Body of pancreas (tissue), 4 donors: ENCODE measurements at regions not wholly inside any gene's neighbourhood (a gene's known extent, or its start where the extent isn't known, plus 50 kb on each side); places are given as distances from the start of the nearest gene placed in this dataset.

Experiments
- POLR2A ChIP-seq, 3 donors: fragments of 450-650 bp; IDR thresholded peaks; one replicate each; pipeline ENCODE4 v1.6.1; 2016; ENCODE audit warnings: antibody characterized with exemption in 3 of 3, mild to moderate bottlenecking in 2 of 3
- TF ChIP-seq, protein P1 (sequence below), 7 experiments: fragments of 450-650 bp in 4 of 7; fragments of 200-600 bp in 3 of 7; sonication (generic) in 3 of 7; IDR thresholded peaks; one replicate each; pipeline ENCODE4 v1.5.1; 2016 to 2019; ENCODE audit warnings: antibody characterized with exemption in 7 of 7

DNA sequence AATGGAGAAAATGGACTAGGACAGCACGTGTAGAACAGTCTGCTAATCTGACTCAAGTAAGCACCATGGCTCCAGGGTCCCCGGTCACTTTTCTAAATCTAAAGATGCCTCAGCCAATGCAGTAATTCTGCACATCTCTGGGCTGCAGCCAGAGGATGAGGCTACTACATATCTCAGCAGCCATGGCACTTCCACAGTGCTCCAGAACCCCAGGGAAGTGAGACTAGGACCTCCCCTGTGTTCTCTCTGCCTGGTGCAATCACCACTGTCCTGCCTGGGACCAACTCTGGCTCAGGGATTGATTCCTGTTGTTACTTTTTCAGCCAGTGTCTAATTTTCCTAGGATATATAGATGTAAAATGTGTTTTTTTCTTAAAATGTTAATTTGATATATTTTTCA lies 129.4 kb upstream of the TOP3B start:
- TF ChIP-seq, protein P1, sequence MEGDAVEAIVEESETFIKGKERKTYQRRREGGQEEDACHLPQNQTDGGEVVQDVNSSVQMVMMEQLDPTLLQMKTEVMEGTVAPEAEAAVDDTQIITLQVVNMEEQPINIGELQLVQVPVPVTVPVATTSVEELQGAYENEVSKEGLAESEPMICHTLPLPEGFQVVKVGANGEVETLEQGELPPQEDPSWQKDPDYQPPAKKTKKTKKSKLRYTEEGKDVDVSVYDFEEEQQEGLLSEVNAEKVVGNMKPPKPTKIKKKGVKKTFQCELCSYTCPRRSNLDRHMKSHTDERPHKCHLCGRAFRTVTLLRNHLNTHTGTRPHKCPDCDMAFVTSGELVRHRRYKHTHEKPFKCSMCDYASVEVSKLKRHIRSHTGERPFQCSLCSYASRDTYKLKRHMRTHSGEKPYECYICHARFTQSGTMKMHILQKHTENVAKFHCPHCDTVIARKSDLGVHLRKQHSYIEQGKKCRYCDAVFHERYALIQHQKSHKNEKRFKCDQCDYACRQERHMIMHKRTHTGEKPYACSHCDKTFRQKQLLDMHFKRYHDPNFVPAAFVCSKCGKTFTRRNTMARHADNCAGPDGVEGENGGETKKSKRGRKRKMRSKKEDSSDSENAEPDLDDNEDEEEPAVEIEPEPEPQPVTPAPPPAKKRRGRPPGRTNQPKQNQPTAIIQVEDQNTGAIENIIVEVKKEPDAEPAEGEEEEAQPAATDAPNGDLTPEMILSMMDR (IDR thresholded peaks at IDR 0.05): no peak
- no peak for TF ChIP-seq POLR2A (IDR thresholded peaks at IDR 0.05)
